ENCODE measurements at regions not wholly inside any gene's neighbourhood (a gene's known extent, or its start where the extent isn't known, plus 50 kb on each side); places are given as distances from the start of the nearest gene placed in this dataset.

GRCh38 chr3:5741017-5741416 is 553.5 kb downstream of the EDEM1 start:
- no peak for TF ChIP-seq POLR2AphosphoS5 (IDR thresholded peaks at IDR 0.05)
- no peak for TF ChIP-seq POLR2A (IDR thresholded peaks at IDR 0.05)
- TF ChIP-seq, protein P1, sequence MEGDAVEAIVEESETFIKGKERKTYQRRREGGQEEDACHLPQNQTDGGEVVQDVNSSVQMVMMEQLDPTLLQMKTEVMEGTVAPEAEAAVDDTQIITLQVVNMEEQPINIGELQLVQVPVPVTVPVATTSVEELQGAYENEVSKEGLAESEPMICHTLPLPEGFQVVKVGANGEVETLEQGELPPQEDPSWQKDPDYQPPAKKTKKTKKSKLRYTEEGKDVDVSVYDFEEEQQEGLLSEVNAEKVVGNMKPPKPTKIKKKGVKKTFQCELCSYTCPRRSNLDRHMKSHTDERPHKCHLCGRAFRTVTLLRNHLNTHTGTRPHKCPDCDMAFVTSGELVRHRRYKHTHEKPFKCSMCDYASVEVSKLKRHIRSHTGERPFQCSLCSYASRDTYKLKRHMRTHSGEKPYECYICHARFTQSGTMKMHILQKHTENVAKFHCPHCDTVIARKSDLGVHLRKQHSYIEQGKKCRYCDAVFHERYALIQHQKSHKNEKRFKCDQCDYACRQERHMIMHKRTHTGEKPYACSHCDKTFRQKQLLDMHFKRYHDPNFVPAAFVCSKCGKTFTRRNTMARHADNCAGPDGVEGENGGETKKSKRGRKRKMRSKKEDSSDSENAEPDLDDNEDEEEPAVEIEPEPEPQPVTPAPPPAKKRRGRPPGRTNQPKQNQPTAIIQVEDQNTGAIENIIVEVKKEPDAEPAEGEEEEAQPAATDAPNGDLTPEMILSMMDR (IDR thresholded peaks at IDR 0.05) = no peak
- Histone ChIP-seq H3K36me3 (no peaks in the 10 kb centered on the region), H3K27me3 (replicated peaks; ENCODE audit: insufficient read depth) (no peaks in the 10 kb centered on the region), H3K4me1 (replicated peaks) (no peaks in the 10 kb centered on the region), H3K9me3 (no peaks in the 10 kb centered on the region), H3K4me3 (no peak overlapping the region), H3K27ac (no peak overlapping the region)
- WGBS = 80% methylated on average over 4 of the region's 4 CpGs
- intact Hi-C loops (cut with DNase I) = no loop called here
- no peak for DNase-seq (ENCODE audit: low spot score)

DNA sequence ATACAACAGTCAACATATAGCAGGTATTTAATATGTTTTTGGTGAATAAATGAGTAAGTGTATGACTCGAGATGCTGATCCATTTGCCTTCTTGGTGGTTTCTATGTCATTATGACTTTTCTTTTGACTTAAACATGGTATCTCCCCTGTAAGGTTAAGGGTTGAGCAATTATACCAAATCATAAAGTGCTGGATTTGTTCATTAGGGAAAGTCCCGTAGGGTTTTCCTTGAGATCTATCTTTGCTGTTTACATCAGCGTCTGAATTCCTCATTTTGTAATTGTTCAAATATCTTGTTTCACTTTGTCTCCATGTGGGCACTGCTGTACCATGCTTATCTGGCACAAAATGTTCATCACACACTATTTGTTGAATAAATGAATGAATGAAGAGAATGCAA is 562.6 kb downstream of the EDEM1 start:
- Histone ChIP-seq H3K4me3 (no peak overlapping the region), H3K36me3 (no peaks in the 10 kb centered on the region), H3K27ac (no peak overlapping the region), H3K4me1 (replicated peaks) (no peaks in the 10 kb centered on the region), H3K9me3 (no peaks in the 10 kb centered on the region), H3K27me3 (replicated peaks; ENCODE audit: insufficient read depth) (no peaks in the 10 kb centered on the region)
- TF ChIP-seq POLR2AphosphoS5 (IDR thresholded peaks at IDR 0.05) = no peak
- TF ChIP-seq POLR2A (IDR thresholded peaks at IDR 0.05) = no peak
- TF ChIP-seq, protein P1 (IDR thresholded peaks at IDR 0.05) = no peak
- no peak for DNase-seq (ENCODE audit: low spot score)
- 80% methylated on average over 3 of the region's 3 CpGs for WGBS
- intact Hi-C loops (cut with DNase I) = no loop called here

DNA sequence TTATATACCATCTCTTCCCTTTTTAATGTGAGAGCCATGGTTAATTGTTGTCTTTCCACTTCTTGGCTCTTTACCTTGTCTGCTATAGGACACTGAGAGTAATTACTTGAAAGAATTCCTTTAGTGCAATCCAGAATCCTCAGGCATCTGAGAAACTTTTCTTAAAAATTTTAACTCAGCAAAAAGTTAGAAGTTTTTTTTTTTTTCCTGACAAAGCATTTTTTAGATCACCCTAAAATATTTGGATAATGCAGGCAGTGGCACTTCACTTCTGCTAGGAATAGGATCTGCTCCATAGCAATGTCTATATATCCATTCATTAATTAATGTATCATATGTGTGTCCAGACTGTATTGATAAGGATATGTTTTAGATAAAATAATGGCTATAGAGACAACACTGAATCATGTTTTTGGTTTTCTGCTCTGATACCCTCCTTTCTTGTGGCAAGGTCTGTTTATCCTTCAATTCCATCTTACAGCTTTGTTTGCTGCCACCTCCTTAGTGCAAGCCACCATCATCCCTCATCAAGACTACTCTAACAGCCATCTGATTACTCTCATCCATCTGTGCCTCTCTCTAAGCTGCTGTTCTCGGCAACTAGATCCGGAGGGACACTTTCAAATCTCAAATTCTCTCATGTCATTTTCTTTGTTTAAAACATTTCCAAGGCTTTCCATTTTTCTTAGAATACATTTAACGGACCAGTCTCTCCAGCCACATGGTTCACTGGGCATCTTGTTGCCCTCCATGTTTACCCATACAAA is 563.5 kb downstream of the EDEM1 start:
- no peaks in the 10 kb centered on the region for H3K4me1 ChIP-seq (replicated peaks)
- no peak for TF ChIP-seq POLR2A (IDR thresholded peaks at IDR 0.05)
- TF ChIP-seq, protein P1 (IDR thresholded peaks at IDR 0.05) = no peak
- no peak for TF ChIP-seq POLR2AphosphoS5 (IDR thresholded peaks at IDR 0.05)
- 95% methylated on average over 3 of the region's 3 CpGs for WGBS
- no peaks in the 10 kb centered on the region for H3K27me3 ChIP-seq (replicated peaks; ENCODE audit: insufficient read depth)
- H3K4me3 ChIP-seq = no peak overlapping the region
- no peak overlapping the region for H3K27ac ChIP-seq
- no peak for DNase-seq (ENCODE audit: low spot score)
- H3K9me3 ChIP-seq = no peaks in the 10 kb centered on the region
- intact Hi-C loops (cut with DNase I) = no loop called here
- H3K36me3 ChIP-seq = no peaks in the 10 kb centered on the region

DNA sequence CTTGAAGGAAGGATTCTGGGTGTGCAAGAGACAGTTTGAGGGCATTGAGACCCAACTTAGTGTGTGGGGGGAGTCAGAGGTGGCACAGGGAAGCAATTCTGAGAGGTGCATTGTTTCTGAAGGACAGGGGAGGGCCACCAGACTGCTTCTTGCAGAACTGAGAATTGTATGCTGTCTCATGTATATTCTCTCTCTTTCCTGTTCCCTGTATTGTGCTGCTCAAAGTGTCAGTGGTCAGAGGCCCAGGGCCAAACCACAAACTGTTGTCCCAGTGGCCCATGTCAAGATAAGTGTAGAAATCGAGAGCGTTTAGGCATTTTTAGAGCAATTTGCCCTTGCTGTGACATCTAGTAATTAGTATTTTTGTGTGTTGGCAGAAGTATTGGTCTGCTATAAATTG is 567.1 kb downstream of the EDEM1 start:
- no peak for DNase-seq (ENCODE audit: low spot score)
- no peaks in the 10 kb centered on the region for H3K36me3 ChIP-seq
- TF ChIP-seq, protein P1 (IDR thresholded peaks at IDR 0.05) = no peak
- no peak for TF ChIP-seq POLR2A (IDR thresholded peaks at IDR 0.05)
- no peaks in the 10 kb centered on the region for H3K9me3 ChIP-seq
- H3K4me3 ChIP-seq = no peak overlapping the region
- intact Hi-C loops (cut with DNase I) = no loop called here
- WGBS = 25% methylated on average over 2 of the region's 2 CpGs
- H3K4me1 ChIP-seq (replicated peaks) = no peaks in the 10 kb centered on the region
- no peak overlapping the region for H3K27ac ChIP-seq
- no peaks in the 10 kb centered on the region for H3K27me3 ChIP-seq (replicated peaks; ENCODE audit: insufficient read depth)

- no peak for DNase-seq (ENCODE audit: low spot score)
- WGBS = 24% methylated on average over 4 of the region's 4 CpGs
These were observed 568.9 kb downstream of the EDEM1 start for GRCh38 chr3:5756443-5756842.

More at GRCh38 chr3:5756443-5756842, 568.9 kb downstream of the EDEM1 start:
- Histone ChIP-seq H3K27me3 (replicated peaks; ENCODE audit: insufficient read depth) (no peaks in the 10 kb centered on the region), H3K9me3 (no peaks in the 10 kb centered on the region), H3K4me3 (no peak overlapping the region), H3K27ac (no peak overlapping the region), H3K36me3 (no peaks in the 10 kb centered on the region), H3K4me1 (replicated peaks) (no peaks in the 10 kb centered on the region)
- TF ChIP-seq, protein P1 (IDR thresholded peaks at IDR 0.05) = no peak
- no peak for TF ChIP-seq POLR2AphosphoS5 (IDR thresholded peaks at IDR 0.05)
- TF ChIP-seq POLR2A (IDR thresholded peaks at IDR 0.05) = no peak
- intact Hi-C loops (cut with DNase I) = no loop called here

Measured in prostate gland (tissue), 2 donors.